ENCODE measurements at regions not wholly inside any gene's neighbourhood (a gene's known extent, or its start where the extent isn't known, plus 50 kb on each side); places are given as distances from the start of the nearest gene placed in this dataset.

GRCh38 chr4:117796677-117797076 is 237.6 kb upstream of the NDST3 start:
- TF ChIP-seq CTCF (IDR thresholded peaks at IDR 0.05) (no peak), POLR2A (IDR thresholded peaks at IDR 0.05) (no peak)

All from lower leg skin (tissue), 3 donors.